Hematopoietic multipotent progenitor cell treated with erythropoietin and hydrocortisone succinate and interleukin-3 and kit ligand, for 6 days (in vitro differentiated cells): ENCODE measurements at regions not wholly inside any gene's neighbourhood (a gene's known extent, or its start where the extent isn't known, plus 50 kb on each side); places are given as distances from the start of the nearest gene placed in this dataset.
"Not testable (repeated sequence)": the region's sequence is repeated elsewhere in the genome, so short reads cannot be mapped to it uniquely, and the experiment has no call there.

Experiments
- DNase-seq: peaks from one replicate; pipeline ENCODE4 v3.0.0-alpha.2; 2015

DNA sequence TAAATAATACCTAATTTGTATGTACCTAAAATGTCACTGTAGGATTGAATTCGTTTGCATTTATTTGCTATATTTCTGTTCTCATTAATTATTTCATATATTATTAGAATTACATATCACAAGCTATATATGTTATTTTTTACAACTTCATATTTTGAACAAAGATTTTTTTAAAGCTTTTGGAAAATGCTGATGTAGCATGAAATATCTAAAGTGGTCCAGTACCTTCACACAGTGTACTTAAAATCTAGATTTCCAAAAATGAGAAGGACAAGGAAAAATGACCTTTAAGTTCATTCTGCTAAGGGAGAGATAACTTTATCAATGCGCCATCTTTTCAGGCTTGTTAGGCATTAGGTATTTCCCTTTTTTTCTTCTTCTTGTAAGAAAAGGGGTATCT, 71.8 kb downstream of the LARP7 start:
- no peak for DNase-seq

DNA sequence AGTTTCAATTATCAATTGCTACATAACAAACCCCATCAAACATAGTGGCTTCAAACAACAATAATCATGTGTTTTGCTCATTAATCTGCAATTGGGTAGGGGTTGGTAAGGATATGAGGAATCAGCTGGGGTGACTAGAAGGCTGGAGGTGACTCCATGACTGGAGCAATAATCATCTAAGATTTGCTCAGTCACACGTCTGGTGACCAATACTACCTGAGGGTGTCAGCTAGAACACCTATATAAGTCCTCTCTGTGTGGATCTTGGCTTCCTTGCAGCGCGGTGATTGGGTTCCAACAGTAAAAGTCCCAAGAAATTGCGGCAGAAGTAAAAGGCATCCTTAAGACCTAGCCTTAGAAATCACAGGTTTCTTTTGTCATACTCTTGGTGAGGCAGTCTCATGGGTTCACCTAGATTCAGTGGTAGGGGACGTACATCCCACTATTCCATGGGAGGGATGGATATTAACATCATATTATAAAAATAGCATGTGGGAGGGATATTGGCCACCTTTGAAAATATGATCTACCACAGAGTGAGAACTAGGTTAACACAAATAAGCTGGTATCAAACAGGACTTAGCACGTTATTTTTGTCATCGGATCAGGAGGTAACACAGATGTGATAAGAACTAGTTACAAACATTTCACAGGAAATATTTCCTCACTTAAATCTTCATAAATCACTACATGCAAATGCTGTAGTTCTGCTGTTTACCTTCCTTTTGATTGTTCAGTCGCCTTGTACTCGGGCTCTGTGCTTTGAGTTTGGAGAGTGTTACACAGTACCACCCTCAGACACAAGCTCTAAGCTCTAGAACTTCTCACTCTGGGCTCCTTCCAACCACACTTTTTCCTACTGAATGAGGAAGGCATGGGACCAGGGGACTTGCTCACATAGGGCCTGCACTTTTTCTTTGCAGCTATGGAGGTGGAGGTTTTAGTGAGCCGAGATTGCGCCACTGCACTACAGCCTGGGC, 78.3 kb downstream of the LARP7 start:
- DNase-seq, result no peak

DNA sequence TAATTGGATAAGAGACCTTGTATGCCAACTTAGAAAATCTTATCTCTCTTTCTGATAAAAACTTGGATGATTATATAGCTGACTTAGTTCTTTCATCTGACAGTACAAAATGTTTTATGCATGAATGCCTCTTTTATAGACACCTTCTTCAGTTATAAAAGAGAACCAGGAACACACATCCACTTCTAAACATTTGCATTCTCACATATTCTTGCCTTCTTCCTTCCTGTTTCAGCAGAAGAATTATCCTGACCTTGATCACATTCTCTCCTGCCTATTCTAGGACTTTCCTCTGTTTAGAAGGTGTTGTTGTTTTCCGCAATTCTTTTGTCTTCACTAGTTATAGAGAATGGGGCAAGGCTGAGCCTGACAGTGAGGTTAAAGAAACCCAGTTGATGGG, 80.9 kb downstream of the LARP7 start:
- DNase-seq, result no peak

GRCh38 chr4:112721627-112722026, 84.7 kb downstream of the LARP7 start:
- no peak for DNase-seq

DNA sequence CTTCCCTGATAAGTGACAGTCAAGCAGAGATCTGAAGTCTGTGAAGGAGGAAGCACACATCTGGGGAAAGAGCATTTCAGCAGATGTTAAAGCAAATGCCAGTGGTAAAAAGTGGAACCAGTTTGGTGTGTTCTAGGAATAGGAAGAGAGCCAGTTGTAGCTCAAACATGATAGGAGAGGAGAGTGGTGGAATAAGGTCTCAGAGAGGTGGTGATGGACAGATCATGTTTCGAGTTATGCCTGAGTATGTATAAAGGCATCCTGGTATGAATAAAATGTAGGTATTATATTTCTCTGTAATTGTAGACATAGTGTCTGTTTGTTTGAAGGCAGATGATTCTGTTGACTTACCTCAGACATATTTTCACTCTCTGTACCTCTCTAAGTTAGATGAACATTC, 89.1 kb downstream of the LARP7 start:
- DNase-seq, result no peak

- DNase-seq, result not testable (repeated sequence)
Observed at GRCh38 chr4:112727728-112728127, 90.8 kb downstream of the LARP7 start.

DNA sequence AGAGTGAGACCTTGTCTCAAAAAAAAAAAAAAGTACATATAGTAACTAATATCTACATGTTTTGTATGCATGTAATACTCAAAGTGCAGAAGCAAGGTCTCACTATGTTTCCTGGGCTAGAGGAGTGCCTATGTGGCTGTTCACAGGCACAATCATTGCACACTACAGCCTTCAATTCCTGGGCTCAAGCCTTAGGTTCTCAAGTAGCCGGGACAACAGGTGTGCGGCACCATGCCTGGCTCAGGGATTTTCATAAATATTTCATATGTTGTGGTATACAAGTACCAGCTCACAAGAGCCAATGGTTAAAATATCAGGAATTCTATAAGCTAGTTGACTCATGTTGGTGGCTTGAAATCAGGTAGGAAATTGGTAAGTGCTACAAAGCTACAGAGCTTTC, 94.8 kb downstream of the LARP7 start:
- DNase-seq, result no peak

DNA sequence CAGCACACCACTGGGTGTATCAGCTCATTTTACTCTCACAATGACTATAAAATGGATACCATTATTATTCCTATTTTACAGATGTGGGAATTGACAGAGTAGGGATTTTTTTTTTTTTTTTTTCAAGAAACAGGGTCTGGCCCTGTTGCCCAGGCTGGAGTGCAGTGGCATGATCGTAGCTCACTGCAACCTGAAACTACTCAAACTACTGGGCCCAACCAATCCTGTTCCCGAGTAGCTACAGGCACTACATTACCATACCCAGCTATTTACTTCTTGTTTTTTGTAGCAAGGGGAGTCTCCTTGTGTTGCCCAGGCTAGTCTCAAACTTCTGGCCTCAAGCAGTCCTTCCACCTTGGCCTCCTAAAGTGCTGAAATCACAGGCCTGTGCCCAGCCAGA, 95.2 kb downstream of the LARP7 start:
- DNase-seq, result no peak

DNA sequence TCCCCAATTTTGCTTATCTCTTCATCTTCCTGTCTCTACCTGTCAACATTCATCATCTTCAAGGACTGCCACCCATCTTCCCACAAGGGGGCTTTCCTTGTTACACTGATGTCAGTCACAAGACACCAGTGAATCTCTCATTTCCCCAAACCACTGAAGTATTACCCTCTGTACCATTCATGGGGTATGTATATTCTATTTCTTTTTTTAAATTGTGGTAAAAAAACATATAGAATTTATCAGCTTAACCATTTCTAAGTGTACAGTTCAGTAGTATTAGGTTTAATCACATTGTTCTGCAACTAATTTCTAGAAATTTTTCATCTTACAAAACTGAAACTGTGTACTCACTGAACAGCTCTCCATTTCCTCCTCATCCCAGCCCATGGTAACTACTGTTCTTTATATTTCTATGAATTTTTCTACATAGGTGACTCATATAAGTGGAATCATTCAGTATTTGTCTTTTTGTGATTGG, 98.6 kb downstream of the LARP7 start:
- DNase-seq, result no peak

DNA sequence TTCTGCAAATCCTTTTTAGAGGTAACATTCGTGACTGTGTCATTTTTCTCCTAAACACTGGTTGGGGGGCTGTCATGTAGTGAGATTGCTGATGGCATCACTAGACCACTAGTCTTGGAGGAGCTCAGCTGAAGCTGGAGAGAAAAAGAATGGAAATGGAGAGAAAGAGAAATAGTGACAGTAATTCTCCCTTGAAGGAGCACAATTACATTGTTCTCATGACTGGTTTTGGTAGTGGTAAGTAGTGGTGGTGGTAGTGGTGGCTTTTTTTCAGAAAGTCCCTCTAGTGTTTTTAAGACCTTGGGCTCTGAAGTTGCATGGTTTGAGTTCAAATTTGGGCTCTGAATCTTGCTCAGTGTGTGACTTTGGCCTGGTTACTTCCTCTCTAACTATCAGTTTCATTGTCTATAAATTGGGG, 99.8 kb downstream of the LARP7 start:
- no peak for DNase-seq

DNA sequence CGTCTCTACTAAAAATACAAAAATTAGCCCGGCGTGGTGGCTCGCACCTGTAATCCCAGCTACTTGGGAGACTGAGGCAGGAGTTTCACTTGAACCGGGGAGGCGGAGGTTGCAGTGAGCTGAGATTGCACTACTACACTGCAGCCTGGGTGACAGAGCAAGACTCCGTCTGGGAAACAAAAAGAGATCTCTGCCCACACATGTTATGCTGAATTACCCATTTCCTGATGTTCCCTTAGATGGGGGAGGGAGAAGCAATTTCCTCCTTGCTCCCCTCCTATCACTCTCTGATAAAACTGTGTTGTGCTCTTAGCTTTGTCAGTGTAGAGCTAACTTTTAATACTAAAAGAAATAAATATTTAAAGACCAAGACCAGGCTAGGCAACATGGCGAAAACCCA, 102.5 kb downstream of the LARP7 start:
- no peak for DNase-seq

GRCh38 chr4:112747036-112747435, 110.1 kb downstream of the LARP7 start:
- DNase-seq, result no peak

DNA sequence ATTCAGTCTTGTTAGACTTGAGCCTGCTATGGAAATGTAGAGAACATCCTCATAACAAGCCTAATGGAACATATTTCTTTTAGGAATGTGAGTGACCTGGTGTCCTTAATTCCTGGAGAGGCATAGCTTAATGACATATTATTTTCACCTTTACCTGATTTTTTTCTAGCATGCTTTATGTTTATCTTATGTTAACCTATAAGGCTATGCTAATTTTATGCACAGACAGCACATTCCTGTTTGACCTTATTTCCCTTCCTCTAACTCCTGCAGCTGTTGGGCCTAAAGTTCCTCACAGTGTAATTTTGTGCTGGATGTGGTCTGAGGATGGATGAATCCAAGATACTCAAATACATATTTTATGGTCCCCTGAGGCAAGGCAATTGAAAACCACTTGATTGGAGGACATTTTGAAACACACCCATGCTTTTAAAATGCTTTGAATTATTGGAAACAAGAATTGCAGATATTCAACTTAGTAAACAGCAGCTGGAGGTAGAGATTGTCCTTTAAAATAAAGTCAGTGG, 111.5 kb downstream of the LARP7 start:
- no peak for DNase-seq

DNA sequence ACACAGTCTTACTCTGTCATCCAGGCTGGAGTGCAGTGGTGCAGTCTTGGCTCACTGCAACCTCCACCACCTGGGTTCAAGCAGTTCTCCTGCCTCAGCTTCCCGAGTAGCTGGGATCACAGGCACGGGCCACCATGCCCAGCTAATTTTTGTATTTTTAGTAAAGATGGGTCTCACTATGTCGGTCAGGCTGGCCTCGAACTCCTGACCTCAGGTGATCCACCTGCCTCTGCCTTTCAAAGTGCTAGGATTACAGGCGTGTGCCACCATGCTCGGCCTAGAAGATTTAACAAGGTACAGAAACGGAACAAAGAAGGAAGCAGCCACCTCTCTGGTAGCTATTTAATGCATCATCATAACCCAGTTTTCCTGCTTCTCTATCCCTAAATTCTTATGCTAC, 113.8 kb downstream of the LARP7 start:
- not testable (repeated sequence) for DNase-seq

- no peak for DNase-seq
Observed at GRCh38 chr4:112751447-112751846, 114.5 kb downstream of the LARP7 start.

- DNase-seq, result no peak
Observed at GRCh38 chr4:112752061-112752460, 115.1 kb downstream of the LARP7 start.

- DNase-seq, result no peak
Observed at GRCh38 chr4:112752510-112752909, 115.6 kb downstream of the LARP7 start.

GRCh38 chr4:112753333-112753732, 116.4 kb downstream of the LARP7 start:
- no peak for DNase-seq

GRCh38 chr4:112759313-112759712, 122.4 kb downstream of the LARP7 start:
- no peak for DNase-seq

GRCh38 chr4:112765317-112765974, 128.5 kb downstream of the LARP7 start:
- peak; percentile 75 for DNase-seq

DNA sequence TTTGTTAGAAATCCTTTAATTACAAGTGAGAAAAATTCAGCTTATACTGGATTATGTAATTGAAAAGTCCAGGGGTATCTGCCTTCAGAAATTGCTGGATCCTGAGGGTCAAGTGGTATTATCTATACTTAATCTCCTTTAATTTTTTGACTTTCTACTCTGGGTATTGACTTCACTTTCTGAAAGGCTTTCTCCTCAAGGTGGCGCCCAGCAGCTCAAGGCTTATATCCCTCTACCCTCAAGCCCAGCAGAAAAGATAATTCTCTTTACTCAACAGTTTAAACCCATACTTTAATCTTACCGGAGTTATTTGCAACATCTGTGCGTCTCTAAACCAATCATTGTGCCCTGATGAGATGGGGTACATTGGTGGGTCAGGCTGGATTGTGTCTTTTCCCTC, 129.5 kb downstream of the LARP7 start:
- peak; percentile 50 for DNase-seq

- DNase-seq, result no peak
Observed at GRCh38 chr4:112767386-112767785, 130.4 kb downstream of the LARP7 start.

DNA sequence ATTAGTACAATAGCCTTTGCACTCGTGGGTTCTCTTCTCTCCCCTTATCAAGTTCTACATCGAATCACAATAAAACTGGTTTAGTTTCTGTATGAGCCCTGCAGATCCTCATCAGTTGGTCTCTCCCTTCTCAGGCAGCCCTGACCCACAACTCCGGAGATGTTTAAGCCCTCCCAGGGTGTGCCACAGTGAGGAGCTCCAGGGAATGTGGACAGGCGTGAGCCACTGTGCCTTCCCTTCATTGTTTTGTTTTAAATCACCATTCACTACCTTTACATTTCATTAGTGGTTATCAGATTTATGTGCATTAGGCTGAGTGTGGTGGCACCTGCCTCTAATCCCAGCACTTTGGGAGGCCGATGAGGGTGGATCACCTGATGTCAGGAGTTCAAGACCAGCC, 133.2 kb downstream of the LARP7 start:
- no peak for DNase-seq

- no peak for DNase-seq
Observed at GRCh38 chr4:112775801-112776200, 138.9 kb downstream of the LARP7 start.
